Natural killer cell (primary cell): ENCODE measurements at regions not wholly inside any gene's neighbourhood (a gene's known extent, or its start where the extent isn't known, plus 50 kb on each side); places are given as distances from the start of the nearest gene placed in this dataset.

ENCODE experiments used
- ATAC-seq, 3 donors: fragments of 150-1000 bp in 2 of 3; fragments of 200-7000 bp in 1 of 3; cut with Tn5 transposase; 1 replicate in 1 of 3; 2 replicates in 2 of 3; pipeline ENCODE4 v1.10.0; 2021; ENCODE audit warnings: mild to moderate bottlenecking in 2 of 3, moderate library complexity in 2 of 3
- DNase-seq, 2 donors: peaks; one replicate each; pipeline versions ENCODE4 v3.0.0 to v3.0.0-alpha.2; 2013 to 2021; ENCODE audit warnings: mixed read lengths in 1 of 2
- H3K27ac ChIP-seq: one replicate; pipeline ENCODE4 v1.5.1; 2013; ENCODE audit warnings: mild to moderate bottlenecking, low read length
- H3K27me3 ChIP-seq: one replicate; pipeline ENCODE4 v1.6.1; 2013; ENCODE audit warnings: low read length; ENCODE audit not compliant: control insufficient read depth, insufficient read depth
- H3K36me3 ChIP-seq: one replicate; pipeline ENCODE4 v1.6.1; 2013; ENCODE audit warnings: low read length; ENCODE audit not compliant: control insufficient read depth, insufficient read depth
- H3K4me1 ChIP-seq: one replicate; pipeline ENCODE4 v1.6.1; 2013; ENCODE audit warnings: low read length; ENCODE audit not compliant: control insufficient read depth, insufficient read depth
- H3K4me3 ChIP-seq: one replicate; pipeline ENCODE4 v1.5.1; 2013; ENCODE audit warnings: low read length
- H3K9me3 ChIP-seq: one replicate; pipeline ENCODE4 v1.6.1; 2013; ENCODE audit warnings: low read length; ENCODE audit not compliant: control insufficient read depth, insufficient read depth
- H3K27ac Mint-ChIP-seq, 2 donors: one replicate each; pipeline ENCODE4 v1.8.0; 2022; ENCODE audit warnings: mild to moderate bottlenecking in 2 of 2, mixed read lengths in 2 of 2, moderate library complexity in 1 of 2
- H3K27me3 Mint-ChIP-seq, 2 donors: one replicate each; pipeline ENCODE4 v1.8.0; 2022; ENCODE audit warnings: low read depth in 2 of 2, mixed read lengths in 2 of 2
- H3K36me3 Mint-ChIP-seq: one replicate; pipeline ENCODE4 v1.8.0; 2022; ENCODE audit warnings: mixed read lengths
- H3K4me1 Mint-ChIP-seq, 2 donors: one replicate each; pipeline ENCODE4 v1.8.0; 2022; ENCODE audit warnings: mixed read lengths in 2 of 2
- H3K4me3 Mint-ChIP-seq: one replicate; pipeline ENCODE4 v1.8.0; 2022; ENCODE audit warnings: mild to moderate bottlenecking, moderate library complexity, mixed read lengths
- H3K9me3 Mint-ChIP-seq, 2 donors: one replicate each; pipeline ENCODE4 v1.8.0; 2022; ENCODE audit warnings: mixed read lengths in 2 of 2
- CTCF ChIP-seq: fragments of 200-600 bp; IDR thresholded peaks from one replicate; pipeline ENCODE4 v1.8.0; 2022; ENCODE audit warnings: antibody characterized with exemption
- WGBS: methylation state at CpG from one replicate; pipeline ENCODE4 v1.1.7; 2013; ENCODE audit warnings: missing lambda C conversion rate; ENCODE audit not compliant: insufficient coverage; 5-methylcytosine and 5-hydroxymethylcytosine counted together
- intact Hi-C: fragments of 100-400 bp; cut with micrococcal nuclease; formaldehyde crosslinking; loops from one replicate; pipeline ENCODE4 v1.14.2; 2022

- Mint-ChIP-seq H3K9me3 (peaks cover 19 to 21% of the 10 kb centered on the region in 2 donors), H3K27ac (no peak overlapping the region), H3K36me3 (peaks cover 14% of the 10 kb centered on the region), H3K4me1 (no peaks in the 10 kb centered on the region), H3K4me3 (no peak overlapping the region), H3K27me3 (no peaks in the 10 kb centered on the region)
- ATAC-seq (no peak), DNase-seq (no peak)
- H3K27me3 ChIP-seq: no peaks in the 10 kb centered on the region
- TF ChIP-seq CTCF: no peak
- no peak overlapping the region for H3K4me3 ChIP-seq
- no peak overlapping the region for H3K27ac ChIP-seq
- no peaks in the 10 kb centered on the region for H3K4me1 ChIP-seq
- intact Hi-C loops: no loop called here
- H3K9me3 ChIP-seq: no peaks in the 10 kb centered on the region
- no peaks in the 10 kb centered on the region for H3K36me3 ChIP-seq
Observed at GRCh38 chr1:219113261-219113660, 60.4 kb upstream of the LYPLAL1 start.

- no peak overlapping the region for H3K27ac Mint-ChIP-seq
- intact Hi-C loops: no loop called here
- no peak for ATAC-seq
- Histone ChIP-seq H3K4me1 (no peaks in the 10 kb centered on the region), H3K27ac (no peak overlapping the region), H3K27me3 (no peaks in the 10 kb centered on the region), H3K36me3 (no peaks in the 10 kb centered on the region), H3K4me3 (no peak overlapping the region), H3K9me3 (no peaks in the 10 kb centered on the region)
- no peak for DNase-seq
- no peak for TF ChIP-seq CTCF
- H3K27me3 Mint-ChIP-seq: no peaks in the 10 kb centered on the region
- peaks cover 7% of the 10 kb centered on the region for H3K36me3 Mint-ChIP-seq
- 85% methylated on average over 1 of the region's 1 CpG for WGBS
- no peak overlapping the region for H3K4me3 Mint-ChIP-seq
- H3K9me3 Mint-ChIP-seq: peaks cover 14 to 15% of the 10 kb centered on the region in 2 donors
- H3K4me1 Mint-ChIP-seq: no peaks in the 10 kb centered on the region
Observed at GRCh38 chr1:219114014-219114413, 59.7 kb upstream of the LYPLAL1 start.

- intact Hi-C loops: no loop called here
- H3K36me3 Mint-ChIP-seq: no peaks in the 10 kb centered on the region
- H3K27ac Mint-ChIP-seq: no peak overlapping the region
- no peak for ATAC-seq
- Histone ChIP-seq H3K4me1 (no peaks in the 10 kb centered on the region), H3K27ac (no peak overlapping the region), H3K36me3 (no peaks in the 10 kb centered on the region), H3K27me3 (no peaks in the 10 kb centered on the region), H3K9me3 (no peaks in the 10 kb centered on the region), H3K4me3 (no peak overlapping the region)
- TF ChIP-seq CTCF: no peak
- H3K27me3 Mint-ChIP-seq: peaks cover 0 to 2% of the 10 kb centered on the region in 2 donors
- H3K4me1 Mint-ChIP-seq: no peaks in the 10 kb centered on the region
- peaks cover 4 to 10% of the 10 kb centered on the region in 2 donors for H3K9me3 Mint-ChIP-seq
- no peak overlapping the region for H3K4me3 Mint-ChIP-seq
- no peak for DNase-seq
Observed at GRCh38 chr1:219119839-219120238, 53.8 kb upstream of the LYPLAL1 start.

GRCh38 chr1:219120624-219121544, 52.8 kb upstream of the LYPLAL1 start:
- ATAC-seq (no peak), DNase-seq (no peak)
- H3K27me3 ChIP-seq: no peaks in the 10 kb centered on the region
- no peaks in the 10 kb centered on the region for H3K36me3 ChIP-seq
- Mint-ChIP-seq H3K27ac (no peak overlapping the region), H3K4me3 (no peak overlapping the region), H3K9me3 (peaks cover 4 to 10% of the 10 kb centered on the region in 2 donors), H3K36me3 (no peaks in the 10 kb centered on the region), H3K27me3 (peaks cover 0 to 2% of the 10 kb centered on the region in 2 donors), H3K4me1 (no peaks in the 10 kb centered on the region)
- no peak for TF ChIP-seq CTCF
- H3K4me1 ChIP-seq: no peaks in the 10 kb centered on the region
- intact Hi-C loops: no loop called here
- no peak overlapping the region for H3K27ac ChIP-seq
- no peak overlapping the region for H3K4me3 ChIP-seq
- WGBS: 60% methylated on average over 5 of the region's 6 CpGs
- no peaks in the 10 kb centered on the region for H3K9me3 ChIP-seq
